Esophagus squamous epithelium (tissue), 5 donors: ENCODE measurements at regions not wholly inside any gene's neighbourhood (a gene's known extent, or its start where the extent isn't known, plus 50 kb on each side); places are given as distances from the start of the nearest gene placed in this dataset.
"Not testable (repeated sequence)": the region's sequence is repeated elsewhere in the genome, so short reads cannot be mapped to it uniquely, and the experiment has no call there.

Experiments
- DNase-seq: peaks from one replicate; lab custom pipeline; 2025; lab: John Stamatoyannopoulos, UW
- H3K27ac ChIP-seq, 4 donors: fragments of 200-600 bp; sonication (generic); one replicate each; pipeline ENCODE4 v1.5.1; 2016 to 2019; ENCODE audit warnings: mild to moderate bottlenecking in 1 of 4
- H3K27me3 ChIP-seq, 4 donors: fragments of 200-600 bp; sonication (generic); 1 replicate in 3 of 4; 2 replicates in 1 of 4; pipeline versions ENCODE4 v1.5.1 to v1.6.0; 2017 to 2021; ENCODE audit warnings: antibody characterized with exemption in 1 of 4
- H3K36me3 ChIP-seq, 3 donors: fragments of 200-600 bp; sonication (generic); one replicate each; pipeline ENCODE4 v1.5.1; 2016 to 2019
- H3K4me1 ChIP-seq, 3 donors: fragments of 200-600 bp; sonication (generic); one replicate each; pipeline ENCODE4 v1.5.1; 2017 to 2019
- H3K4me3 ChIP-seq, 4 donors: fragments of 200-600 bp; sonication (generic); 1 replicate in 3 of 4; 2 replicates in 1 of 4; pipeline ENCODE4 v1.5.1; 2016 to 2019; ENCODE audit warnings: mild to moderate bottlenecking in 2 of 4, moderate library complexity in 1 of 4
- H3K9me3 ChIP-seq, 3 donors: fragments of 200-600 bp; sonication (generic); one replicate each; pipeline ENCODE4 v1.5.1; 2016 to 2019
- POLR2A ChIP-seq, 4 donors: fragments of 450-650 bp; IDR thresholded peaks; one replicate each; pipeline ENCODE4 v1.6.1; 2017; ENCODE audit warnings: antibody characterized with exemption in 4 of 4, mild to moderate bottlenecking in 4 of 4, moderate library complexity in 3 of 4
- WGBS, 2 donors: methylation state at CpG; one replicate each; pipeline ENCODE4 v1.1.5; 2018; 5-methylcytosine and 5-hydroxymethylcytosine counted together
- intact Hi-C: fragments of 100-400 bp; cut with DNase I; formaldehyde crosslinking; loops from one replicate; pipeline ENCODE4 v1.15.0; 2022
- TF ChIP-seq, protein P1 (sequence below), 6 experiments: fragments of 450-650 bp in 4 of 6; fragments of 200-600 bp in 2 of 6; sonication (generic) in 2 of 6; IDR thresholded peaks; one replicate each; pipeline ENCODE4 v1.5.1; 2016 to 2019; ENCODE audit warnings: antibody characterized with exemption in 6 of 6, mild to moderate bottlenecking in 4 of 6, moderate library complexity in 4 of 6
- donor health status: DM: yes; HTN: yes; CAD: no.

DNA sequence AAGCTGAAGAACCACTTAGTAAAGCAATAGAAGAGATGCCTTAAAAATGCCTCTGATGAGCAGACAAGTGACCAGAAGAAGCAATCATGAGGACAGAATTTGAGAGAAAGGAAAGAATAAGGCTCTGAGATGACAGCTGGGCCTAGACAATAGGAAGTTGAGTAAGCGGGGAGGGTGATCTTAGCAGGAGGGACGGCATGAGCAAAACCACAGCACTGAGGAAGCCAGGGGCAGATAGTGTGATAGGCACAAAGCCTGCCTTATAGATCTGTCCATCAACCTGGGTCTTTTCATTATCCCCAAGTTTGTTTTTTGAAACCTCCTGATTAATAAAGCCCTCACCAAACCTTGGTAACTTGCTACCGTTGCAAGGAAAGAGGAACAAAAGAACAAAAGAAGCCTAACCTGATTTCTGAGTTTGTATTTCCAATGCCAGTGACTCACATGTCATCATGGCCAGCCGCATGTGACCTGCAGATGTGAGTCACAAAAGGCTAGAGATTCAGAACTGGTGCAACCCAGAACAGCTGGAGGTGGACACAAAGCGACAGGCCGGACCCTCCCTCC lies 55.7 kb upstream of the PPARGC1A start:
- Histone ChIP-seq H3K27me3 (no peaks in the 10 kb centered on the region), H3K36me3 (no peaks in the 10 kb centered on the region), H3K27ac (peak overlapping the region in 3 of 4 donors; percentile 28 to 66 (median 55)), H3K4me3 (no peak overlapping the region), H3K9me3 (no peaks in the 10 kb centered on the region), H3K4me1 (peaks cover 0 to 21% (median 6%) of the 10 kb centered on the region in 3 donors)
- intact Hi-C loops = no loop called here
- WGBS, 2 donors = 26 to 41% methylated on average over 6 of the region's 6 CpGs
- no peak for DNase-seq
- TF ChIP-seq, protein P1, sequence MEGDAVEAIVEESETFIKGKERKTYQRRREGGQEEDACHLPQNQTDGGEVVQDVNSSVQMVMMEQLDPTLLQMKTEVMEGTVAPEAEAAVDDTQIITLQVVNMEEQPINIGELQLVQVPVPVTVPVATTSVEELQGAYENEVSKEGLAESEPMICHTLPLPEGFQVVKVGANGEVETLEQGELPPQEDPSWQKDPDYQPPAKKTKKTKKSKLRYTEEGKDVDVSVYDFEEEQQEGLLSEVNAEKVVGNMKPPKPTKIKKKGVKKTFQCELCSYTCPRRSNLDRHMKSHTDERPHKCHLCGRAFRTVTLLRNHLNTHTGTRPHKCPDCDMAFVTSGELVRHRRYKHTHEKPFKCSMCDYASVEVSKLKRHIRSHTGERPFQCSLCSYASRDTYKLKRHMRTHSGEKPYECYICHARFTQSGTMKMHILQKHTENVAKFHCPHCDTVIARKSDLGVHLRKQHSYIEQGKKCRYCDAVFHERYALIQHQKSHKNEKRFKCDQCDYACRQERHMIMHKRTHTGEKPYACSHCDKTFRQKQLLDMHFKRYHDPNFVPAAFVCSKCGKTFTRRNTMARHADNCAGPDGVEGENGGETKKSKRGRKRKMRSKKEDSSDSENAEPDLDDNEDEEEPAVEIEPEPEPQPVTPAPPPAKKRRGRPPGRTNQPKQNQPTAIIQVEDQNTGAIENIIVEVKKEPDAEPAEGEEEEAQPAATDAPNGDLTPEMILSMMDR (IDR thresholded peaks at IDR 0.05) = no peak
- no peak for TF ChIP-seq POLR2A (IDR thresholded peaks at IDR 0.05)

- H3K36me3 ChIP-seq, H3K9me3 ChIP-seq, DNase-seq, H3K27me3 ChIP-seq, H3K4me3 ChIP-seq, intact Hi-C loops: not testable (repeated sequence)
- H3K4me1 ChIP-seq = peaks cover 0 to 21% (median 6%) of the 10 kb centered on the region in 3 donors
- H3K27ac ChIP-seq = peak overlapping the region in 1 of 4 donors; percentile 66
- 80 to 90% methylated on average over 3 of the region's 3 CpGs for WGBS, 2 donors
These were observed 54.7 kb upstream of the PPARGC1A start for GRCh38 chr4:23944556-23944955.

GRCh38 chr4:23943478-23943877 lies 53.6 kb upstream of the PPARGC1A start:
- intact Hi-C loops = no loop called here
- Histone ChIP-seq H3K4me3 (no peak overlapping the region), H3K27me3 (no peaks in the 10 kb centered on the region), H3K36me3 (no peaks in the 10 kb centered on the region), H3K27ac (no peak overlapping the region), H3K9me3 (no peaks in the 10 kb centered on the region), H3K4me1 (peaks cover 0 to 21% (median 6%) of the 10 kb centered on the region in 3 donors)
- TF ChIP-seq, protein P1 (IDR thresholded peaks at IDR 0.05) = no peak
- TF ChIP-seq POLR2A (IDR thresholded peaks at IDR 0.05) = no peak
- no peak for DNase-seq
- 87 to 90% methylated on average over 2 of the region's 2 CpGs for WGBS, 2 donors

GRCh38 chr4:23942471-23942870 lies 52.6 kb upstream of the PPARGC1A start:
- no peaks in the 10 kb centered on the region for H3K36me3 ChIP-seq
- TF ChIP-seq, protein P1 (IDR thresholded peaks at IDR 0.05) = no peak
- no peak for TF ChIP-seq POLR2A (IDR thresholded peaks at IDR 0.05)
- intact Hi-C loops = no loop called here
- no peak overlapping the region for H3K4me3 ChIP-seq
- H3K4me1 ChIP-seq = peaks cover 0 to 21% (median 6%) of the 10 kb centered on the region in 3 donors
- 73 to 92% methylated on average over 1 of the region's 1 CpG for WGBS, 2 donors
- H3K27me3 ChIP-seq = no peaks in the 10 kb centered on the region
- H3K27ac ChIP-seq = no peak overlapping the region
- no peak for DNase-seq
- H3K9me3 ChIP-seq = no peaks in the 10 kb centered on the region
